Mesendoderm (in vitro differentiated cells): ENCODE measurements at regions not wholly inside any gene's neighbourhood (a gene's known extent, or its start where the extent isn't known, plus 50 kb on each side); places are given as distances from the start of the nearest gene placed in this dataset.
"Not testable (repeated sequence)": the region's sequence is repeated elsewhere in the genome, so short reads cannot be mapped to it uniquely, and the experiment has no call there.

Source experiments
- DNase-seq: peaks from one replicate; pipeline ENCODE4 v3.0.0; 2013
- H2AK5ac ChIP-seq: 2 replicates; pipeline ENCODE4 v1.6.1; 2013; ENCODE audit warnings: low read length, inconsistent platforms
- H2BK120ac ChIP-seq: 2 replicates; pipeline ENCODE4 v1.6.1; 2013; ENCODE audit warnings: low read depth, mild to moderate bottlenecking, low read length, moderate library complexity, mixed read lengths
- H2BK15ac ChIP-seq: replicated peaks from 2 replicates; pipeline ENCODE4 v1.6.1; 2013; ENCODE audit warnings: low read depth, mild to moderate bottlenecking, moderate library complexity
- H2BK5ac ChIP-seq: 2 replicates; pipeline ENCODE4 v1.6.1; 2013; ENCODE audit warnings: low read length, inconsistent platforms
- H3K18ac ChIP-seq: 2 replicates; pipeline ENCODE4 v1.6.1; 2013; ENCODE audit warnings: mild to moderate bottlenecking, low read length, mixed read lengths
- H3K23ac ChIP-seq: one replicate; pipeline ENCODE4 v1.6.1; 2013; ENCODE audit warnings: low read length
- H3K27ac ChIP-seq: 2 replicates; pipeline ENCODE4 v1.5.1; 2013; ENCODE audit warnings: low read depth, mild to moderate bottlenecking, inconsistent platforms, low read length, moderate library complexity
- H3K27me3 ChIP-seq: 2 replicates; pipeline ENCODE4 v1.6.1; 2013; ENCODE audit warnings: low read length, control low read depth, mild to moderate bottlenecking, inconsistent platforms; ENCODE audit not compliant: insufficient read depth, poor library complexity
- H3K36me3 ChIP-seq: 2 replicates; pipeline ENCODE4 v1.6.1; 2013; ENCODE audit warnings: low read length, inconsistent platforms; ENCODE audit not compliant: control insufficient read depth, insufficient read depth
- H3K4ac ChIP-seq: one replicate; pipeline ENCODE4 v1.6.1; 2013; ENCODE audit warnings: low read depth, mild to moderate bottlenecking, low read length, moderate library complexity
- H3K4me1 ChIP-seq: 2 replicates; pipeline ENCODE4 v1.6.1; 2013; ENCODE audit warnings: low read depth, low read length, inconsistent platforms; ENCODE audit not compliant: control insufficient read depth
- H3K4me2 ChIP-seq: 2 replicates; pipeline ENCODE4 v1.6.1; 2013; ENCODE audit warnings: low read length
- H3K4me3 ChIP-seq: 2 replicates; pipeline ENCODE4 v1.5.1; 2013; ENCODE audit warnings: mild to moderate bottlenecking, low read length
- H3K56ac ChIP-seq: one replicate; pipeline ENCODE4 v1.6.1; 2013; ENCODE audit warnings: low read length
- H3K79me1 ChIP-seq: 2 replicates; pipeline ENCODE4 v1.6.1; 2013; ENCODE audit warnings: low read length, inconsistent platforms
- H3K79me2 ChIP-seq: 2 replicates; pipeline ENCODE4 v1.6.1; 2013; ENCODE audit warnings: mild to moderate bottlenecking, low read length; ENCODE audit not compliant: control insufficient read depth, insufficient read depth
- H3K9ac ChIP-seq: 2 replicates; pipeline ENCODE4 v1.6.1; 2013; ENCODE audit warnings: low read length, inconsistent platforms
- H4K5ac ChIP-seq: one replicate; pipeline ENCODE4 v1.6.1; 2013; ENCODE audit warnings: low read length
- H4K8ac ChIP-seq: one replicate; pipeline ENCODE4 v1.6.1; 2013; ENCODE audit warnings: low read depth, mild to moderate bottlenecking, control low read depth, low read length, moderate library complexity
- WGBS: extraction: QIAGEN DNeasy Blood & Tissue Kit; methylation state at CpG from one replicate; pipeline ENCODE4 v1.1.7; 2013; ENCODE audit warnings: low lambda C conversion rate, missing lambda C conversion rate; ENCODE audit not compliant: insufficient coverage; ENCODE audit errors: extremely low coverage; 5-methylcytosine and 5-hydroxymethylcytosine counted together

GRCh38 chr7:91787931-91788330 lies 92.6 kb downstream of the MTERF1 start:
- no peaks in the 10 kb centered on the region for H3K4me1 ChIP-seq
- H4K5ac ChIP-seq, result no peak overlapping the region
- no peak overlapping the region for H2BK15ac ChIP-seq
- no CpG with 5 or more reads among the region's 2 CpGs for WGBS
- H3K23ac ChIP-seq, result no peak overlapping the region
- no peak overlapping the region for H3K56ac ChIP-seq
- H2BK120ac ChIP-seq, result no peak overlapping the region
- H3K9ac ChIP-seq, result no peak overlapping the region
- no peak overlapping the region for H3K18ac ChIP-seq
- H3K4me3 ChIP-seq, result no peak overlapping the region
- no peak overlapping the region for H2BK5ac ChIP-seq
- no peaks in the 10 kb centered on the region for H3K79me2 ChIP-seq
- H3K4me2 ChIP-seq, result no peak overlapping the region
- no peaks in the 10 kb centered on the region for H3K79me1 ChIP-seq
- H3K4ac ChIP-seq, result no peak overlapping the region
- H3K36me3 ChIP-seq, result no peaks in the 10 kb centered on the region
- DNase-seq, result no peak
- H3K27me3 ChIP-seq, result no peaks in the 10 kb centered on the region
- no peak overlapping the region for H3K27ac ChIP-seq
- no peak overlapping the region for H4K8ac ChIP-seq
- no peak overlapping the region for H2AK5ac ChIP-seq

GRCh38 chr7:91789086-91789485 lies 91.4 kb downstream of the MTERF1 start:
- H3K27me3 ChIP-seq, result no peaks in the 10 kb centered on the region
- H4K5ac ChIP-seq, result no peak overlapping the region
- no peak overlapping the region for H3K4me2 ChIP-seq
- no peaks in the 10 kb centered on the region for H3K79me2 ChIP-seq
- H3K4me1 ChIP-seq, result no peaks in the 10 kb centered on the region
- no peak overlapping the region for H3K4ac ChIP-seq
- H3K4me3 ChIP-seq, result no peak overlapping the region
- H3K36me3 ChIP-seq, result no peaks in the 10 kb centered on the region
- no peak overlapping the region for H2BK120ac ChIP-seq
- H3K9ac ChIP-seq, result no peak overlapping the region
- DNase-seq, result no peak
- no peak overlapping the region for H2AK5ac ChIP-seq
- no peak overlapping the region for H3K18ac ChIP-seq
- no peak overlapping the region for H2BK15ac ChIP-seq
- H3K27ac ChIP-seq, result no peak overlapping the region
- H2BK5ac ChIP-seq, result no peak overlapping the region
- H3K79me1 ChIP-seq, result no peaks in the 10 kb centered on the region
- no peak overlapping the region for H3K56ac ChIP-seq
- H4K8ac ChIP-seq, result no peak overlapping the region
- WGBS, result no CpG with 5 or more reads among the region's 2 CpGs
- no peak overlapping the region for H3K23ac ChIP-seq

GRCh38 chr7:91789558-91789957 lies 90.9 kb downstream of the MTERF1 start:
- H2BK120ac ChIP-seq, result no peak overlapping the region
- no peaks in the 10 kb centered on the region for H3K4me1 ChIP-seq
- H3K4me3 ChIP-seq, result no peak overlapping the region
- no peak overlapping the region for H3K23ac ChIP-seq
- H3K36me3 ChIP-seq, result no peaks in the 10 kb centered on the region
- no peaks in the 10 kb centered on the region for H3K79me1 ChIP-seq
- H3K27me3 ChIP-seq, result no peaks in the 10 kb centered on the region
- H3K18ac ChIP-seq, result no peak overlapping the region
- no peak overlapping the region for H3K56ac ChIP-seq
- no peak overlapping the region for H3K27ac ChIP-seq
- H4K8ac ChIP-seq, result no peak overlapping the region
- no peak overlapping the region for H3K4me2 ChIP-seq
- no peak overlapping the region for H3K9ac ChIP-seq
- DNase-seq, result no peak
- H4K5ac ChIP-seq, result no peak overlapping the region
- no peak overlapping the region for H3K4ac ChIP-seq
- H2BK15ac ChIP-seq, result no peak overlapping the region
- H2AK5ac ChIP-seq, result no peak overlapping the region
- H3K79me2 ChIP-seq, result no peaks in the 10 kb centered on the region
- H2BK5ac ChIP-seq, result no peak overlapping the region
- no CpG with 5 or more reads among the region's 1 CpG for WGBS

GRCh38 chr7:91790646-91791045 lies 89.9 kb downstream of the MTERF1 start:
- WGBS, result no CpG with 5 or more reads among the region's 10 CpGs

GRCh38 chr7:91796122-91796521 lies 84.4 kb downstream of the MTERF1 start:
- no CpG with 5 or more reads among the region's 3 CpGs for WGBS

More at GRCh38 chr7:91790646-91791045, 89.9 kb downstream of the MTERF1 start:
- H3K4me2 ChIP-seq, H3K4me3 ChIP-seq, H3K4ac ChIP-seq, DNase-seq, H4K8ac ChIP-seq, H3K79me2 ChIP-seq, H4K5ac ChIP-seq, H3K27me3 ChIP-seq, H2BK15ac ChIP-seq, H3K36me3 ChIP-seq, H3K9ac ChIP-seq, H3K18ac ChIP-seq, H2BK5ac ChIP-seq, H2AK5ac ChIP-seq, H3K79me1 ChIP-seq, H3K27ac ChIP-seq, H3K56ac ChIP-seq, H3K23ac ChIP-seq, H2BK120ac ChIP-seq, H3K4me1 ChIP-seq: not testable (repeated sequence)

GRCh38 chr7:91798425-91798824 lies 82.1 kb downstream of the MTERF1 start:
- Histone ChIP-seq H3K4me3 (no peak overlapping the region), H3K79me2 (no peaks in the 10 kb centered on the region), H3K23ac (no peak overlapping the region), H3K4ac (no peak overlapping the region), H4K5ac (no peak overlapping the region), H3K9ac (no peak overlapping the region), H3K4me1 (no peaks in the 10 kb centered on the region), H3K79me1 (no peaks in the 10 kb centered on the region), H3K18ac (no peak overlapping the region), H4K8ac (no peak overlapping the region), H3K36me3 (no peaks in the 10 kb centered on the region), H2BK120ac (no peak overlapping the region), H2BK15ac (no peak overlapping the region), H2AK5ac (no peak overlapping the region), H3K27me3 (no peaks in the 10 kb centered on the region), H3K4me2 (no peak overlapping the region), H2BK5ac (no peak overlapping the region), H3K56ac (no peak overlapping the region), H3K27ac (no peak overlapping the region)
- WGBS, result no CpG with 5 or more reads among the region's 3 CpGs
- DNase-seq, result no peak

More at GRCh38 chr7:91796122-91796521, 84.4 kb downstream of the MTERF1 start:
- no peak overlapping the region for H4K5ac ChIP-seq
- no peak overlapping the region for H2AK5ac ChIP-seq
- H3K79me2 ChIP-seq, result no peaks in the 10 kb centered on the region
- H2BK120ac ChIP-seq, result no peak overlapping the region
- H2BK15ac ChIP-seq, result no peak overlapping the region
- no peak overlapping the region for H3K18ac ChIP-seq
- no peak for DNase-seq
- no peak overlapping the region for H3K9ac ChIP-seq
- no peaks in the 10 kb centered on the region for H3K27me3 ChIP-seq
- H3K79me1 ChIP-seq, result no peaks in the 10 kb centered on the region
- H3K36me3 ChIP-seq, result no peaks in the 10 kb centered on the region
- H3K27ac ChIP-seq, result no peak overlapping the region
- no peaks in the 10 kb centered on the region for H3K4me1 ChIP-seq
- H3K4ac ChIP-seq, result no peak overlapping the region
- no peak overlapping the region for H2BK5ac ChIP-seq
- H3K4me2 ChIP-seq, result no peak overlapping the region
- H3K23ac ChIP-seq, result no peak overlapping the region
- H3K4me3 ChIP-seq, result no peak overlapping the region
- no peak overlapping the region for H3K56ac ChIP-seq
- no peak overlapping the region for H4K8ac ChIP-seq
